Body of pancreas (tissue), 4 donors: ENCODE measurements at regions not wholly inside any gene's neighbourhood (a gene's known extent, or its start where the extent isn't known, plus 50 kb on each side); places are given as distances from the start of the nearest gene placed in this dataset.

Source experiments
- CTCF ChIP-seq, 7 experiments: fragments of 450-650 bp in 4 of 7; fragments of 200-600 bp in 3 of 7; sonication (generic) in 3 of 7; IDR thresholded peaks; one replicate each; pipeline ENCODE4 v1.5.1; 2016 to 2019; ENCODE audit warnings: antibody characterized with exemption in 7 of 7
- POLR2A ChIP-seq, 3 donors: fragments of 450-650 bp; IDR thresholded peaks; one replicate each; pipeline ENCODE4 v1.6.1; 2016; ENCODE audit warnings: antibody characterized with exemption in 3 of 3, mild to moderate bottlenecking in 2 of 3

GRCh38 chr9:71177901-71178300, 56.5 kb upstream of the TRPM3 start:
- no peak for TF ChIP-seq POLR2A (IDR thresholded peaks at IDR 0.05)
- TF ChIP-seq CTCF (IDR thresholded peaks at IDR 0.05) = no peak
